Ecto neural progenitor cell (in vitro differentiated cells): ENCODE measurements at regions not wholly inside any gene's neighbourhood (a gene's known extent, or its start where the extent isn't known, plus 50 kb on each side); places are given as distances from the start of the nearest gene placed in this dataset.
A peak's percentile ranks its signal among the peaks of the same experiment; 100 is the strongest.
"Not testable (repeated sequence)": the region's sequence is repeated elsewhere in the genome, so short reads cannot be mapped to it uniquely, and the experiment has no call there.

Source experiments
- DNase-seq: peaks from one replicate; pipeline ENCODE4 v3.0.0-alpha.2; 2018; ENCODE audit warnings: low spot score

DNA sequence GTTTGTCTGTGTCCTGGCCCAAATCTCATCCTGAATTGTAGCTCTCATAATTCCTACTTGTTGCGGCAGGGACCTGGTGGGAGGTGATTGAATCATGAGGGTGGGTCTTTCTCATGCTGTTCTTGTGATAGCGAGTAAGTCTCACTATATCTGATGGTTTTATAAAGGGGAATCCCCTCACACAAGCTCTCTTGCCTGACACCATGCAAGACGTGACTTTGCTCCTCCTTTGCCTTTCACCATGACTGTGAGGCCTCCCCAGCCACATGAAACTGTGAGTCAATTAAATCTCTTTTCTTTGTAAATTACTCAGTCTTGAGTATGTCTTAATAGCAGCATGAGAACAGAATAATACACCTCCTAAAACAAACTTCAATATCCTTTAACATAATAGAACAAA is 1065.6 kb downstream of the PLA2G4A start:
- no peak for DNase-seq

DNA sequence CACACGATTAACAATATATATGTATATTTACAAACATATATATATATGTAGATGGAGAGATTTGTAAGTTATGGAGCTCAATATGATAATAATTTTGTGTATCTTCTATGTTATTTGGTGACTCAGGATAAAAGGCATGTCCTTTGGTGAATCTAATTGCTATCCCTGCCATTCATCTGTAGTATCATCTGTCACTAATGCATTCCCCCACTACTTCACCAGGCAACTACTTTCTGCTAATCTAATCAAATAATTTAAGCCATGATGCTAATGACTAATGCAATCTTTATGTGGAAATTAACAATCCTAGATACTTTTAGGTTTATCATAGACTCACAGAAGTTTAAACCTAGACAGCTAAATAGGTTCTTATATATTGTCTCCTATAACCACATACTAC is 1074.5 kb downstream of the PLA2G4A start:
- DNase-seq, result no peak

DNA sequence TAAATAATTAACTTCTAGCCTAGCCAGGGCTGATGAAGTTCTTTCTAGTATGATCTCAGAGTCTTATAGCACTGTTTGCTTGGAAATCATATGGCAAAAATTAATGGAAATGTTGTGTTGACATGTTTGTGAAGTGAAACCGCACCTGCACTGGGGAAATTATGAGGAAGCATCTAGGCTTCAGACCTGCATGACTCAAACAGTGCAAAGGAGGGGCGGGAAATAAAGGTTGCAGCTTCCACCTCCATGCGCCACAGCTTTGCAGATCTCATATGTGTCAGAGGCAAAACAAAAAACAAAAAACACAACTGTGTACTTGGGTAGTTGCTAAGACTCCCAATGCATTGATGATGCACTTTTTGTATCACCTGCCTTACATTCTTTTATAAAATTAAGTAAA is 1080.6 kb downstream of the PLA2G4A start:
- no peak for DNase-seq

DNA sequence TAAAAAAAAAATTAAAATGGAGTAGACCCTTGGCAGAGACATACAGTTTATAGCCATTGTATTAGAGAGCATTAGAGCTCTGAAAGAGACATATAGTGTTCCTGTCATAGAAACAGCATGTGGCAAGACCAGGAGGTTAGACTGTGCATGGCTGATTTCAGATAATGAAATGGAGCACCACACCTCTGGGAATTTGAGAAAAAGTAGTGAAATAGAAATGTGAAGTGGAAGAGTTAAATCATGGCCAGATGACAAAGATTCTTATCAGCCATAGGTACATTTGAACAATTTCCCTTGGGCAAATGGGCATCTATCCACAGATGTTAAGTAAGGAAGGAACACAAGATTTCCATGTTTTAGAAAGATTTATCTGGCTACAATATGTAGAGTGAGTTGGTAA is 1083.1 kb downstream of the PLA2G4A start:
- no peak for DNase-seq

DNA sequence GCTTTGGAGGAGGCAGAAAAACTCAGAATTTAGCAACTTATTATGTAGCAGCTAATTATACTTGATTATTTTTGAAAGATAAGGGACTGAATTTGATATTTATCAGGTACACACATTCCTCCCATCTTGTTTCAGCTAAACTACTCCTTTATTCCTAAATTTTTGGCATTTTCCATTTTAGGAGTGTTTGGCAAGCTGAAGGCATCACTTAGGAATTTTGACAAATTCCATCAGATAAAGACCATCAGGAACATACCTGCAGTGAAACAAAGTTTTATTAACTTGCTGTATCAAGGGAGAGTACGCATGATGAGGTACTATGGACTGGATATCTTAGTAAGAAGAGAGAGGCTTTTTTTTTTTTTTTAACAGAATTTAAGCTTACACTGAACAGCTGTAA is 1092.2 kb downstream of the PLA2G4A start:
- DNase-seq, result no peak

DNA sequence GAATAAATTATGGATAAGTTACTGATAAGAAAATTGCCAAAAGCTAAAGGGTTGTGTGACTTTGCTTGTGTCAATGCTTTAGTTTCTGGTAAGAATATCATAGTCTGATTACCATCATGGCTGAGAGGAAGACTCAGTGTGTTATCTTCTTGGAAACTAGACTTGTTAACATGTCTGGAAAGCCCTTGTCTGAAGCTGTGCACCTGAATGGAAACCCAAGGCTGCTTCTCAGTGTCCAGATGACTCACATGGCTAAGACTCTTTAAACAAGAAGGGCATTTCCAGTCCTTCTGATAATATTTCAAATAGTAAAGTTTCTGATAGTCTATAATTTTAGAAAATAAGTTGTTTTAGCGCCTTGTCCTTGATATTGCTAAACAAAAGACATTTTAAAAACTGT is 1092.7 kb downstream of the PLA2G4A start:
- DNase-seq, result no peak

- no peak for DNase-seq
Observed at GRCh38 chr1:187922255-187922654, 1093.5 kb downstream of the PLA2G4A start.

GRCh38 chr1:187924252-187924651 is 1095.5 kb downstream of the PLA2G4A start:
- no peak for DNase-seq

DNA sequence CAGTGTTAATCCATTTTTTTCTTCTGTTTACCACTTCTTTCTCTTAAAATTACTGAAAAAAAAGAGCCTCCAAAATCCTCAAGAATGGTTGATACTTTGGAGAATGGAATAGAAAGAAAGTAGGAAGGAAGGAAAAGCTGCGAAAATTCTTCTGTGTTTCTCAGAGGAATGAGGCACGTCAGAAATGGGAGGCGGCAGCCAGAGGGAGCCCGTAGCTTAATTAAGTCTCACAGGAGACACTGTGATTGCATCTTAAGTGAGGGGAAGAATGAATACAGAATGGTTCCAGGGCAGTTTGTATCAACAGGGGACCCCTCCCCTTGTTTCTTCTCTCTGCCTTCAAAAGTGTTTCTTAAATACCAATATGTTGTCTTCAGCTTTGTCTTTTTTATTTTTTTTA is 1099.5 kb downstream of the PLA2G4A start:
- DNase-seq, result peak; percentile 49

DNA sequence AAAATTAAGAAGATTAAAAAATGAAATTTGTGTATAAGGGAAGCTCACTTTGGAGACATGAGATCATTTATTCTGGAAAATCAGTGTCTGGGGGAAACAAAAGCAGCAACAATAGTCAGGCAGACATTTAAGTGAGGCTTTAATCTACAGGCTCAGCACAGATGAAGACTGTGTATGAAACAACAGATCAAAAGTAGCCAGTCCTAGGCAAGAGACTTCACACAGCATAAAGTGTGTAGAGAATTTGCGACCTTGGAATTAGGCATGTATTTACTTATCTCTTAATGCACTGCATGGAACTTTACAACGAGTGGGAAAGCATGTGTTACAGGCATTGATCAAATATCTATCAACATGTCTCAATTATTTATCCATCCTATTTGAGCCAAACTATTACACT is 1099.9 kb downstream of the PLA2G4A start:
- no peak for DNase-seq

DNA sequence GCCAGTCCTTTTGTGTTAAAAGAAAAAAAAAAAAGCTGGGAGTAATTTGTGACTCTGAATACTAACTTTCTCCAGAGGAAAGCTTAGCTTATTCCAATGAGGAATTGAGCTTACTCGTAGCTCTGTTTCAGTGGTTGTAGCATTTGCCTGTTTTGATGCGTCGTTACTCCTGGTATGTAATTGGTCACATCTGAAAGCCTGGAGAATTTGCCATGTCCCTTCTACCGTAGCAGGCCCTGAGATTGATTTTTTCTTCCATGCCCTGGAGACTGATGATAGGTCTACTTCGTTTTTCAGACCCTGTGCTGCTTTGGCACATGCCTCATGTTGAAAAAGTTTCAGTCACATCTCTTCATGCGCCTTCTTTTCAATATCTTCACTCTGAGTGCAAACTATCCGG is 1103.0 kb downstream of the PLA2G4A start:
- DNase-seq, result no peak

DNA sequence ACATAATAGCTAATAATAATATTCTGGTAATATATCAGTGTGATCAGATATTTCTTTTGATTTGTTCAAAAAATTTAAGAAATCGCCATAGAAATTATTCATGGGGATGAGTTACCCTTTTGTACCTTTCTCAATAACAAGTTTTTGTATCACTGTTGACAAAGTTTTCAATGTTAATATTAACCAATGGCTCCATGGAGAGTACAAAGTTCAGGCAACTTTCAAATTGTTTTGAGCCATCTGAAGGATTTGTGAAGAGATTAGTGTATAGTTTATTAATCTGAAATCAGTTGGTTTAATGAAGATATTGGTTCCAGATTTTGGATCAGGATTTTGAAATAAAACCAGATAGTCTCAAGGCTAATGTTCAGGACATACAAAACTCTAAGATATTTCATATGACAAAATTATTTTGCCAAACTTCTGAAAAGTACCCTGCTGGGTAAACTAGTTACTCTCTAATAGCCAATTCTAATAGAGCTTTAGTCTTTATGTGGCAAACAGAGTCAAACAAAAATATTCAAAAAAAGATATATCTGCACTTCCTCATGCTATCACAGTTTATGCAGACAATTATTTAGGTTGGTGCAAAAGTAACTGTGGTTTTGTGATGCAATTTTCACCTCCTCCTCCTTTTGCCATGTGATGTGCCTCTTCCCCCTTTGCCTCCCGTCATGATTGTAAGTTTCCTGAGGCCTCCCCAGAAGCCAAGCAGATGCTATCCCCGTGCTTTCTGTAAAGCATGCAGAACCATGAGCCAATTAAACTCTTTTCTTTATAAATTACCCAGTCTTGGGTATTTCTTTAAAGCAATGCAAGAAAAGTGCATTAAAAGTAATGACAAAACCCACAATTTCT is 1105.0 kb downstream of the PLA2G4A start:
- no peak for DNase-seq

- DNase-seq, result no peak
Observed at GRCh38 chr1:187936667-187937066, 1107.9 kb downstream of the PLA2G4A start.

- no peak for DNase-seq
Observed at GRCh38 chr1:187938092-187938491, 1109.3 kb downstream of the PLA2G4A start.

- DNase-seq, result no peak
Observed at GRCh38 chr1:187942986-187943385, 1114.2 kb downstream of the PLA2G4A start.

DNA sequence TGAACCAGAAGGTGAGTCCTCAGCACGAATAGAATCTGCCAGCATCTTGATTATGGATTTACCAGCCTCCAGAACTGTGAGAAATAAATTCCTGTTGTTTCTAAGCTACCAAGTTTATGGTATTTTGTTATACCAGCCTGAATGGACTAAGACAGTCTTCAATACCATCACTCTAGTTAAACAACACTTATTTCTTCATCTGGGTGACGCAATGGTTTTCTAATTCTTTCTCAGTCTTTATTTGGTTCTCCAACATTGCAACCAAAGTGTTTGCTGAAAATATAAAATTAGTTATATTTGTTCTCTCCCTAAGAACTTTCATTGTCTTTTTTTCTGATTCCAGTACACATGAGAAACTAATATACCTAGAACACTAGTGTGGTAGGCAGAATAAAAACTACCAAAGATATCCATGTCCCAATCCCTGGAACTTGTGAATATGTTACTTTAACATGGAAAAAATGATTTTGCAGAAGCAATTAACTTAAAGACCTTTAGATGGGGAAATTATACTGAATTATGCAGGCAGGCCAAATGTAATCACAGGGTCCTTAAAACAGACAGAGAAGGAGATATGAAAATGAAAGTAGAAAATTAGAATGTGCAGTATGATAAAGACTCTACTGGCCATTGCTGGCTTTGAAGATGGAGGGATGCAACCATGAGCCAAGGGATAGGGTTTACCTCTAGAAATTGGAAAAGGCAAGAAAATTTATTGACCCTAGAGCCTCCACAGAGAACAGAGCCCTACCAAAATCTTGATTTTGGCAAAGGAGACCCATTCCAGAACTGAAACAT is 1115.1 kb downstream of the PLA2G4A start:
- no peak for DNase-seq

DNA sequence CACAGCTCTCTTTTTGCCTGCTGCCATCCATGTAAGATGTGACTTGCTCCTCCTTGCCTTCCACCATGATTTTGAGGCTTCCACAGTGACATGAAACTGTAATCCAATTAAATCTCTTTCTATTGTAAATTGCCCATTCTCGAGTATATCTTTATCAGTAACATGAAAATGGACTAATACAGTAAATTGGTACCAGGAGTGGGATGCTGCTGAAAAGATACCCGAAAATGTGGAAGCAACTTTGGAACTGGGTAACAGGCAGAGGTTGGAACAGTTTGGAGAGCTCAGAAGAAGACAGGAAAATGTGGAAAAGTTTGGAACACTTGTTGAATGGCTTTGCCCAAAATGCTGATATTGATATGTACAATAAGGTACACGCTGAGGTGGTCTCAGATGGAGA is 1117.9 kb downstream of the PLA2G4A start:
- DNase-seq, result not testable (repeated sequence)

DNA sequence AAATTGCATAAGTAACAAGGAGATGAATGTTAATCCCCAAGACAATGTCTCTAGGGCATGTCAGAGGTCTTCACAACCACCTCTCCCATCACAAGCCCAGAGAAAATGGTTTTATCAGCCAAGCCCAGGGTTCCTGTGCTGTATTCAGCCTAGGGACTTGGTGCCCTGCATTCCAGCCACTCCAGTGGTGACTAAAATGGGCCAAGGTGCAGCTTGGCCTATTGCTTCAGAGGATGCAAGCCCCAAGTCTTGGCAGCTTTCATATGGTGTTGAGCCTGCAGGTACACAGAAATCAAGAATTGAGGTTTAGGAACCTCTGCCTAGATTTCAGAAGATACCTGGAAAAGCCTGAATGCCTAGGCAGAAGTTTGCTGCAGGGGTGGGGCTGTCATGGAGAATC is 1118.6 kb downstream of the PLA2G4A start:
- no peak for DNase-seq

DNA sequence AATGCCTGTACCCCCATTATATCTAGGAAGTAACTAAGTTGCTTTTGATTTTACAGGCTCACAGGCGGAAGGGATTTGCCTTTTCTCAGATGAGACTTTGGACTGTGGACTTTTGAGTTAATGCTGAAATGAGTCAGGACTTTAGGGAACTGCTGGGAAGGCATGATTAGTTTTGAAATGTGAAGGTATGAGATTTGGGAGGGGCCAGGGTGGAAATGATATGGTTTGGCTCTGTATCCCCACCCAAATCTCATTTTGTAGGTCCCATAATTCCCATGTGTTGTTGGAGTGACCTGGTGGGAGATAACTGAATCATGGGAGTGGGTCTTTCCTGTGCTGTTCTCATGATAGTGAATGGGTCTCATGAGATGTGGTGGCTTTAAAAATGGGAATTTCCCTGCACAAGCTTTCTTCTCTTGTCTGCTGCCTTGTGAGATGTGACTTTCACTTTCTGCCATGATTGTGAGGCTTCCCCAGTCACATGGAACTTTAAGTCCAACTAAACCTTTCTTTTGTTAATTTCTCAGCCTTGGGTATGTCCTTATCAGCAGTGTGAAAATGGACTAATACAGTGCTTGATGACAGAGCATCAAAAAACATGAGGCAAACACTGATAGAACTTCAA is 1119.5 kb downstream of the PLA2G4A start:
- no peak for DNase-seq

- no peak for DNase-seq
Observed at GRCh38 chr1:187949567-187949966, 1120.8 kb downstream of the PLA2G4A start.

- DNase-seq, result no peak
Observed at GRCh38 chr1:187951817-187952216, 1123.1 kb downstream of the PLA2G4A start.

DNA sequence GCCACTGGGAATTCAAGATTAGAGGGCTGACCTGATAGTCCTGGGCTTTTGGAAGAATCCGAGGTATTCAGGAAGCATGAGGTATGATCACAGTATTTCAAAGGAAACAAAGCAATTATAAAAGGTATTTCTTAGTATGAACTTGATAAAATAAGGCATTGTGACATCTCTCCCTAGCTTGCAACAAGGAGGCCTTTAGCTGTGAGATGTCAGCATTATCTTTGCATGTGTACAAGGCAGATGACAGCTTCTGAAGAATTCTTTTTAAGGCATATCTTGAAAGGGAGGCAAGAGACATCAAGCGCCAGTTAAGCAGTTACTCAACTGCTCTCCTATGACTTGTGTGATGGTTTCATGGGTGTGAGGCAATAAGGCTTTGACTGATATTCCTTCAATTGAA is 1123.7 kb downstream of the PLA2G4A start:
- no peak for DNase-seq

- no peak for DNase-seq
Observed at GRCh38 chr1:187956975-187957374, 1128.2 kb downstream of the PLA2G4A start.
